ENCODE measurements at regions not wholly inside any gene's neighbourhood (a gene's known extent, or its start where the extent isn't known, plus 50 kb on each side); places are given as distances from the start of the nearest gene placed in this dataset.

DNA sequence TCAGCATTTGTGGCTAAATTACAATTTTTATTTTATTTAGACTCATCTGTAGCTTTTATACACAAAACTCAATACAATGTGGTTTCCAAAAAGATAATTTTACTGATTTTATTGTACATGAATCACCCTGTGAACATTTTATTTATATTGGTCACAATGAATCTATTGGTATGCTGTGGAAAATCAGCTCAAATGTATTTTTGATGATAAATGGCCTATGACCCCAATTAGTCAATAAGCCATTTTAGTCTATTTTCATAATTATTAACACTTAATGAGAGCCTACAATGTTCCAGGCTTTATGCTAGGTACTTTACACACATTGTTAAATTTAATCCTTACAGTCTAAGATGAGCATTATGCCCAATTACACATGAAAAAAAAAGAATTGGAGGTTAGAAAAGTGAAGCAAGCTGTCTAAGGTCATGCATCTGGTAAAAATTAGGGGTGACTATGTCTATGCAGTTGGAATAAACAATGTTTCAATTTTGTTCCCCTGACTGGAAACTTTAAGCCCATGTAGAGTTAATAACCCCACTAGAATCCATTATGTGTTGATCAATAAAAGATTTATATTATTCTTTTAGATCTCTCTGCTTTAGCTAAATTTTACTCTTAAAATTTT is 344.7 kb downstream of the PABPC4L start:
- no peak overlapping the region for H3K4me3 ChIP-seq
- TF ChIP-seq, protein P1, sequence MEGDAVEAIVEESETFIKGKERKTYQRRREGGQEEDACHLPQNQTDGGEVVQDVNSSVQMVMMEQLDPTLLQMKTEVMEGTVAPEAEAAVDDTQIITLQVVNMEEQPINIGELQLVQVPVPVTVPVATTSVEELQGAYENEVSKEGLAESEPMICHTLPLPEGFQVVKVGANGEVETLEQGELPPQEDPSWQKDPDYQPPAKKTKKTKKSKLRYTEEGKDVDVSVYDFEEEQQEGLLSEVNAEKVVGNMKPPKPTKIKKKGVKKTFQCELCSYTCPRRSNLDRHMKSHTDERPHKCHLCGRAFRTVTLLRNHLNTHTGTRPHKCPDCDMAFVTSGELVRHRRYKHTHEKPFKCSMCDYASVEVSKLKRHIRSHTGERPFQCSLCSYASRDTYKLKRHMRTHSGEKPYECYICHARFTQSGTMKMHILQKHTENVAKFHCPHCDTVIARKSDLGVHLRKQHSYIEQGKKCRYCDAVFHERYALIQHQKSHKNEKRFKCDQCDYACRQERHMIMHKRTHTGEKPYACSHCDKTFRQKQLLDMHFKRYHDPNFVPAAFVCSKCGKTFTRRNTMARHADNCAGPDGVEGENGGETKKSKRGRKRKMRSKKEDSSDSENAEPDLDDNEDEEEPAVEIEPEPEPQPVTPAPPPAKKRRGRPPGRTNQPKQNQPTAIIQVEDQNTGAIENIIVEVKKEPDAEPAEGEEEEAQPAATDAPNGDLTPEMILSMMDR (IDR thresholded peaks at IDR 0.05) = no peak
- no peak overlapping the region for H3K27ac ChIP-seq
- no peak for DNase-seq (ENCODE audit: low spot score)

- TF ChIP-seq, protein P1 (IDR thresholded peaks at IDR 0.05) = no peak
- Histone ChIP-seq H3K4me3 (no peak overlapping the region), H3K27ac (no peak overlapping the region)
- DNase-seq (ENCODE audit: low spot score) = no peak
Observed at GRCh38 chr4:133855001-133855400, 346.6 kb downstream of the PABPC4L start.

DNA sequence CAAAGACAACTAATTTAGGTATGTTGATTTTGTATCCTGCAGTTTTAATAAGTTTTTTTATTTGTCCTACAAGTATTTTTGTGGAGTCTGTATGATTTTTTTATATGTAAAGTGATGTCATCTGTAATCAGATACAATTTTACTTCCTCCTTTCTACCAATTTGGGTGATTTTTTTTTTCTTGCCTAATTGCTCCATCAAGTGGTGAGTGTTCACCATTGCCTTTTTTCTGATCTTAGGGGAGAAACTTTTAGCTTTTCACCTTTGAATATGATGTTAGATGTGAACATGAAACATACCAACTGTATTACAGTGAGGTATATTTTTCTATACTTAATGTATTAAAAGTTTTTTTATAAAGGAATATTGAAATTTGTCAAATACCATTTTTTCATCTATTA is 362.3 kb downstream of the PABPC4L start:
- H3K4me3 ChIP-seq = no peak overlapping the region
- TF ChIP-seq, protein P1 (IDR thresholded peaks at IDR 0.05) = no peak
- no peak overlapping the region for H3K27ac ChIP-seq
- no peak for DNase-seq (ENCODE audit: low spot score)

GRCh38 chr4:133823177-133823576 is 378.4 kb downstream of the PABPC4L start:
- Histone ChIP-seq H3K4me3 (no peak overlapping the region), H3K27ac (no peak overlapping the region)
- DNase-seq (ENCODE audit: low spot score) = no peak
- TF ChIP-seq, protein P1 (IDR thresholded peaks at IDR 0.05) = no peak

DNA sequence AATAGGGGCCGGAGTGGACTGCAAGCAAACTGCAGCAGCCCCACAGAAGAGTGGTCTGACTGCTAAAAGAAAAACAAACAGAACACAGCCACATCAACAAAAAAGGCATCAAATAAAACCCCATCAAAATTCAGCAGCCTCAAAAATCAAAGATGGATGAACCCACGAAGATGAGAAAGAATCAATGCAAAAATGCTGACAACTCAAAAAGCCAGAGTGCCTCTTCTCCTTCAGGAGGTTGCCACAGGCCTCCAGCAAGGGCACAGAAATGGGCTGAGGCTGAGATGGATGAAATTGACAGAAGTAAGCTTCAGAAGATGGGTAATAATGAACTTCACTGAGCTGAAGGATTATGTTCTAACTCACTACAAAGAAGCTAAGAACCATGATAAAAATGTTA is 388.6 kb downstream of the PABPC4L start:
- H3K27ac ChIP-seq = no peak overlapping the region

DNA sequence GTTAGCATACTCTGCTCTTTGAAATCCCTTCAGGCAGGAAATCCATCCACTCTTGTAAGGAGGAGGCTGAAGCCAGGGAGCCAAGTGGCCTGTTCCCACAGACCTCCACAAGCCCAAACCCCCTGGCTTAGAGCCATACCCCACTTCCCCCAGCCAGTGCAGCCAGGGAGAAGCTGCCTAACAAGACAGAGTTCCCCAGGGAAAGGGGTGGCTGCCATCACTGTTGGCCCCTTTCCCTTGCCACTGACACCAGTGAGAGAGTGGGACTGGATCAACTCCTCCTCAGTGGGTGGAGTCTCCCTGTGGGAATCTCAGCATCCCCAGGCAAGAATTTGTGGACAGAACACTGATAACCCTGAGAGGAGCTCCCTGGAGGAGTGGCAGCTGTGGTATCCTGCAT is 389.4 kb downstream of the PABPC4L start:
- DNase-seq (ENCODE audit: low spot score) = no peak
- TF ChIP-seq, protein P1 (IDR thresholded peaks at IDR 0.05) = no peak
- Histone ChIP-seq H3K27ac (no peak overlapping the region), H3K4me3 (no peak overlapping the region)

More for the DNA sequence above, 388.6 kb downstream of the PABPC4L start:
- H3K4me3 ChIP-seq = no peak overlapping the region
- no peak for DNase-seq (ENCODE audit: low spot score)
- TF ChIP-seq, protein P1 (IDR thresholded peaks at IDR 0.05) = no peak

- no peak overlapping the region for H3K4me3 ChIP-seq
- H3K27ac ChIP-seq = no peak overlapping the region
- no peak for DNase-seq (ENCODE audit: low spot score)
- TF ChIP-seq, protein P1 (IDR thresholded peaks at IDR 0.05) = no peak
Observed at GRCh38 chr4:133808151-133808550, 393.4 kb downstream of the PABPC4L start.

Measured in coronary artery (tissue), 2 donors.